AG04450 (cell line): ENCODE measurements at regions not wholly inside any gene's neighbourhood (a gene's known extent, or its start where the extent isn't known, plus 50 kb on each side); places are given as distances from the start of the nearest gene placed in this dataset.

Source experiments
- CTCF ChIA-PET: fragments of 300-600, 350-600 bp; formaldehyde crosslinking; extraction: SDS; loops from one replicate; lab custom pipeline; 2022; ENCODE audit warnings: antibody characterized with exemption, inconsistent platforms; lab: Charles Lee
- POLR2A ChIA-PET: fragments of 350-600 bp; formaldehyde crosslinking; extraction: SDS; loops from one replicate; lab custom pipeline; 2021; ENCODE audit warnings: antibody characterized with exemption, inconsistent platforms; lab: Yijun Ruan, JAX
- DNase-seq: peaks from one replicate; pipeline ENCODE4 v3.0.0-alpha.2; 2011; ENCODE audit warnings: low read depth, low spot score
- H3K27ac ChIP-seq: one replicate; pipeline ENCODE4 v1.5.1; 2012; ENCODE audit warnings: low read depth, low read length, control low read depth
- H3K27me3 ChIP-seq: one replicate; pipeline ENCODE4 v1.6.0; 2012; ENCODE audit warnings: low read length; ENCODE audit not compliant: control insufficient read depth, insufficient read depth
- H3K4me3 ChIP-seq: 2 replicates; pipeline ENCODE4 v1.5.1; 2011; ENCODE audit warnings: mild to moderate bottlenecking, low read depth, low read length, control low read depth
- H3K9me3 ChIP-seq: 2 replicates; pipeline ENCODE4 v1.5.1; 2012; ENCODE audit warnings: low read length; ENCODE audit not compliant: control insufficient read depth, insufficient read depth
- TF ChIP-seq, protein P1 (sequence below): IDR thresholded peaks from 2 replicates; pipeline ENCODE4 v1.5.1; 2011; ENCODE audit warnings: low read depth, low read length, control low read depth, inconsistent platforms

DNA sequence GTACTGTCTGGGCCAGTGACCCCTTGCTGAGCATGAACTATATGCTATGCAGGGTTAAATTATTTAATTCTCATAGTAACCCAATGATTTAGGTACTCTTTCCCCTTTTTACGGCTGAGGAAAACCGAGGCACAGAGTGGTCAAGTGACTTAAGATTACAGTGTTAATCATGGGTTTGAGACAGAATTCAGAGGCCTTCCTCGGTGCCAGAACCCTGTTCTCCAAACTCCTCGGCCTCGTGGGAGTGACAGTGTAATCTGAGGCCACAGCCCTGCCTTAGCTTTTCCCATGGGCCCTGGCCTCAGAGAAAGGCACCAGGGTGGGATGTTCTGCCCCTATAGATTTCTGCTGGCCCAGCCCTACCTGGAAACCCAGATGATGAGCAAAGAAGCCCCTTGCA is 86.4 kb upstream of the ZNF648 start:
- no peak overlapping the region for H3K4me3 ChIP-seq
- CTCF ChIA-PET: interaction anchor here (11.2 kb wide), 1 partner anchor 249 kb away, joined by 536 read pairs; the partner anchor contains the start of genes GLUL and TEDDM1
- POLR2A ChIA-PET: no interaction called here
- H3K27ac ChIP-seq: no peak overlapping the region
- peaks cover 3% of the 10 kb centered on the region for H3K27me3 ChIP-seq
- H3K9me3 ChIP-seq: no peaks in the 10 kb centered on the region
- DNase-seq: no peak
- TF ChIP-seq, protein P1, sequence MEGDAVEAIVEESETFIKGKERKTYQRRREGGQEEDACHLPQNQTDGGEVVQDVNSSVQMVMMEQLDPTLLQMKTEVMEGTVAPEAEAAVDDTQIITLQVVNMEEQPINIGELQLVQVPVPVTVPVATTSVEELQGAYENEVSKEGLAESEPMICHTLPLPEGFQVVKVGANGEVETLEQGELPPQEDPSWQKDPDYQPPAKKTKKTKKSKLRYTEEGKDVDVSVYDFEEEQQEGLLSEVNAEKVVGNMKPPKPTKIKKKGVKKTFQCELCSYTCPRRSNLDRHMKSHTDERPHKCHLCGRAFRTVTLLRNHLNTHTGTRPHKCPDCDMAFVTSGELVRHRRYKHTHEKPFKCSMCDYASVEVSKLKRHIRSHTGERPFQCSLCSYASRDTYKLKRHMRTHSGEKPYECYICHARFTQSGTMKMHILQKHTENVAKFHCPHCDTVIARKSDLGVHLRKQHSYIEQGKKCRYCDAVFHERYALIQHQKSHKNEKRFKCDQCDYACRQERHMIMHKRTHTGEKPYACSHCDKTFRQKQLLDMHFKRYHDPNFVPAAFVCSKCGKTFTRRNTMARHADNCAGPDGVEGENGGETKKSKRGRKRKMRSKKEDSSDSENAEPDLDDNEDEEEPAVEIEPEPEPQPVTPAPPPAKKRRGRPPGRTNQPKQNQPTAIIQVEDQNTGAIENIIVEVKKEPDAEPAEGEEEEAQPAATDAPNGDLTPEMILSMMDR: no peak

DNA sequence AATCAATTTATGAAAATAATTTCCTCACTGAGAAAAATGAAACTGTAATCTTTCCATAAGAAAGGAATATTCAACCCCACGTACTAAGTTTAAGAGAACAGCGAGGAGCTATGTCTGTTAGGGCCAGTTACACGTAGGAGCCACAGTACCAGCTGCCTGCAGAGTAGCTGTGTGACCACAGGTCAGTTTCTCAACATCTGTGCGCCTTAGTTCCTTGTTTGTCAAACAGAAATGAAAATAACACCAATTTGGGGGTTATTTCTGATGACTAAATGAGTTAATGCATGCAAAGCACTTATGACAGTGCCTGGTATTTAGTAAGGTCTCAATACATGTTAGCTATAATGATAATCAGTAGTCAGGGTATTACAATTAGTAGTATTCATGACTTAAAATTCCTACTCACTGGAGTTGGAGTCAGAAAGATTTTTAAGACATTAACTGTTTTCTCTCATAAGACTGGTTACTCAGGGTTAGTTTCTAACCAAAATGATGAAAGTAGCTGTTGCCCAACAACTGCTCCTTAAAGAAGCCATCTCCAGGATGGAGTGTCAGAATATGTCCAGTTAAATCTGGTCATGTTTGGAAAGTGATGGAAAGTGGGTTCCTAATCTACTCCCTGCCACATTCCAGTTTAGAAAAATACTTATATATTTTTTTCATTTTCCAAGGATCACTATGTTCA is 85.8 kb upstream of the ZNF648 start:
- Histone ChIP-seq H3K9me3 (no peaks in the 10 kb centered on the region), H3K27ac (no peak overlapping the region), H3K27me3 (peaks cover 3% of the 10 kb centered on the region), H3K4me3 (no peak overlapping the region)
- no peak for DNase-seq
- TF ChIP-seq, protein P1: no peak
- POLR2A ChIA-PET: no interaction called here
- CTCF ChIA-PET: interaction anchor here (0.7 to 11.2 kb wide), 3 partner anchors 74 to 266 kb away, joined by 3 to 536 read pairs (median 10); partner anchors contain the start of genes GLUL and TEDDM1

DNA sequence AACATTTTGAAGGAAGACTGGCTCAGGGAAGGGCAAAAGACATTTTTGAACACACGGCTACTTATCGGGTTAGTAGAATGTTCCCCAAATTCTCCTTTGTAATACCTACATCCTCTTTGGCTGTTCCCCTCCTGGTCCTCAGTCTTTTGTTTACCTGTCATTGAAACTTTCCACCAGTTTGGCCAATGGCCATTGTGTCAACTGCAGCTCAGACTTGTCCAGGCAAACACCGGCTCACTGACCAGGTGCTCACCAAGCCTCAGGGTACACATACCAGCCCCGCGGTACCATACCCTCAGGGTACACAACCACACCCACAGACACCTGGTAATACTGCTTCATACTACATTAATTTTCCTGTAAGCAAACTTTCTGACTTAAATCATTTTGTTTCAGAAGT is 84.8 kb upstream of the ZNF648 start:
- POLR2A ChIA-PET: no interaction called here
- Histone ChIP-seq H3K4me3 (no peak overlapping the region), H3K27me3 (peaks cover 3% of the 10 kb centered on the region), H3K27ac (no peak overlapping the region), H3K9me3 (no peaks in the 10 kb centered on the region)
- TF ChIP-seq, protein P1: no peak
- no peak for DNase-seq
- CTCF ChIA-PET: interaction anchor here (1.0 to 11.2 kb wide), 2 partner anchors 15 to 251 kb away, joined by 3 to 536 read pairs; partner anchors contain the start of genes GLUL and TEDDM1

DNA sequence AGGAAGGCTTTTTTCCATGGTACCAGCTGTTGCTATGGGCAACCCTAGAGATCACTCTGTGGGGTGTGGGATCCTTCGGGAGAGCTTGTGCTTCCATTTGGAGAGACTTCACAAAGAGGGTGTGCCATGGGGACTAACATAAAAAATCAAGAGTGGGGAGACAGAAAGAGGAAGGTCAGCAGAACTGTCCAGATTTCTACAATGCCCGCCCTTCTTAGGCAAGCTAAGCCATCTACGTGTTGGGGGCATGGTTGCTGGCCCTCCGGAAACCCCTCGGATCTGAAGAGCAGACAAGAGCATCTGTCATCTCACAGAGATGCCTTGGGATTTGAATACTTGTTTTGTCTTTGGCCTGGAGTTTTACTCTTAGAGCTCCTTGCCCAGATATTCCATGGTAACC is 83.9 kb upstream of the ZNF648 start:
- Histone ChIP-seq H3K27ac (no peak overlapping the region), H3K27me3 (peaks cover 3% of the 10 kb centered on the region), H3K9me3 (no peaks in the 10 kb centered on the region), H3K4me3 (no peak overlapping the region)
- POLR2A ChIA-PET: interaction anchor here (3.5 kb wide), 1 partner anchor 247 kb away, joined by 17 read pairs; the partner anchor contains the start of gene GLUL
- CTCF ChIA-PET: interaction anchor here (0.6 to 11.2 kb wide), 7 partner anchors 8 to 459 kb away, joined by 3 to 536 read pairs (median 4); partner anchors contain the start of genes GLUL and TEDDM1
- TF ChIP-seq, protein P1: no peak
- no peak for DNase-seq

DNA sequence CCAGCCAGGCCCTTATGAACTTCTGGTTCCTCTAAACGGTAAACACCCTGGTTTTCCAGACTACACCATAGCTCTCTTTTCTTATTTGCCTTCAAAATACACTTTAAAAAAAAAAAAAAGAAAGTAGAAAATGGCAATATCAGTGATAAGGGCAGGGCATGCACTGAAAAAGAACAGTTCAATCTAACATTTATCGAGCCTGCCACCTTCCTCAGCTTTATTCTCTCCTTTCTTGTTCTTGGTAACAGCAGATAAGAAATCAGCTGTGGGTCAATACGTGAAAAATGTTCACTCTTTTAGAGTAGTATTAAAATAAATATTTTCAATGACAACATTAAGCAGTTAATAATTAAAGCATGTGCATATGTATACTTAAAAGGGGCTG is 83.1 kb upstream of the ZNF648 start:
- no peak overlapping the region for H3K27ac ChIP-seq
- H3K27me3 ChIP-seq: peaks cover 3% of the 10 kb centered on the region
- ChIA-PET POLR2A (interaction anchor here (0.7 to 3.5 kb wide), 2 partner anchors 247 to 949 kb away, joined by 3 to 17 read pairs; partner anchors contain the start of gene GLUL), CTCF (interaction anchor here (0.7 to 11.2 kb wide), 9 partner anchors 9 to 253 kb away, joined by 3 to 536 read pairs (median 4); partner anchors contain the start of genes GLUL and TEDDM1)
- DNase-seq: no peak
- no peak overlapping the region for H3K4me3 ChIP-seq
- H3K9me3 ChIP-seq: no peaks in the 10 kb centered on the region
- TF ChIP-seq, protein P1: no peak
